K562 (cell line): ENCODE measurements at regions not wholly inside any gene's neighbourhood (a gene's known extent, or its start where the extent isn't known, plus 50 kb on each side); places are given as distances from the start of the nearest gene placed in this dataset.
"Not testable (repeated sequence)": the region's sequence is repeated elsewhere in the genome, so short reads cannot be mapped to it uniquely, and the experiment has no call there.

Experiments used
- ATAC-seq: fragments of 200-7000 bp; cut with Tn5 transposase; 3 replicates; pipeline ENCODE4 v1.9.1; 2020; ENCODE audit warnings: moderate library complexity
- BruUV-seq: library from RNA; stranded (reverse); fragments of 400-500 nt; replicated peaks from 2 replicates; lab custom pipeline; 2021; lab: Mats Ljungman, UMichigan
- CTCF ChIA-PET: fragments of 300-600 bp; formaldehyde crosslinking; extraction: SDS; loops from one replicate; lab custom pipeline; 2021; ENCODE audit warnings: low intra/inter-chr PET ratio; lab: Yijun Ruan, JAX
- POLR2A ChIA-PET: fragments of 300-600, 350-650 bp; sonication (Branson Sonifier 250); formaldehyde crosslinking; extraction: SDS; loops from one replicate; lab custom pipeline; 2021; ENCODE audit warnings: antibody characterized with exemption, inconsistent platforms; lab: Yijun Ruan, JAX
- DNase-seq, 4 experiments: peaks; one replicate each; pipeline versions ENCODE4 v3.0.0 to v3.0.0-alpha.2; 2011 to 2018; ENCODE audit warnings: low spot score in 3 of 4, mixed read lengths in 3 of 4; ENCODE audit errors: extremely low read depth in 1 of 4
- FAIRE-seq: peaks from 2 replicates; lab custom pipeline; 2011; peaks lifted over from hg19 to GRCh38; lab: Jason Lieb, UNC
- H2AFZ ChIP-seq: 2 replicates; pipeline ENCODE4 v1.6.0; 2011; ENCODE audit warnings: low read depth, low read length, control low read depth, inconsistent platforms
- H3K27ac ChIP-seq: fragments of 200-600 bp; 3 replicates; pipeline ENCODE4 v1.8.0; 2011; ENCODE audit warnings: low read depth, mild to moderate bottlenecking, control low read depth, inconsistent platforms, low read length, moderate library complexity, mixed read lengths; ENCODE audit errors: extremely low read depth
- H3K27me3 ChIP-seq, 2 experiments: fragments of 300-600 bp in 1 of 2; 2 replicates in 1 of 2; 3 replicates in 1 of 2; pipeline versions ENCODE4 v1.6.0 to v1.8.0; 2011; ENCODE audit warnings: inconsistent platforms in 2 of 2, low read length in 2 of 2, mild to moderate bottlenecking in 1 of 2, mixed read lengths in 1 of 2, moderate library complexity in 1 of 2; ENCODE audit not compliant: control insufficient read depth in 2 of 2, insufficient read depth in 2 of 2
- H3K36me3 ChIP-seq: fragments of 300-600 bp; 3 replicates; pipeline ENCODE4 v1.8.0; 2011; ENCODE audit warnings: mild to moderate bottlenecking, low read length, inconsistent platforms; ENCODE audit not compliant: control insufficient read depth, insufficient read depth
- H3K4me1 ChIP-seq, 2 experiments: fragments of 200-600 bp in 1 of 2; replicated peaks in 1 of 2; 2 replicates in 1 of 2; 3 replicates in 1 of 2; pipeline versions ENCODE4 v1.5.1 to v1.8.0; 2011; ENCODE audit warnings: inconsistent platforms in 2 of 2, low read length in 2 of 2, mild to moderate bottlenecking in 1 of 2, mixed read lengths in 1 of 2, moderate library complexity in 1 of 2; ENCODE audit not compliant: control insufficient read depth in 2 of 2, insufficient read depth in 2 of 2
- H3K4me2 ChIP-seq: 2 replicates; pipeline ENCODE4 v1.6.1; 2011; ENCODE audit warnings: low read length, control low read depth, inconsistent platforms, mixed read lengths; ENCODE audit not compliant: insufficient read depth
- H3K4me3 ChIP-seq: fragments of 200-600 bp; sonication (generic), shearing (Covaris generic); 2 replicates; pipeline ENCODE4 v1.5.1; 2016; ENCODE audit warnings: control low read depth, inconsistent platforms
- H3K79me2 ChIP-seq: fragments of 200-600 bp; 3 replicates; pipeline ENCODE4 v1.8.0; 2011; ENCODE audit warnings: low read length, inconsistent platforms; ENCODE audit not compliant: control insufficient read depth, insufficient read depth
- H3K9ac ChIP-seq, 2 experiments: 2 replicates each; pipeline versions ENCODE4 v1.6.0 to v1.6.1; 2011; ENCODE audit warnings: low read depth in 2 of 2, low read length in 2 of 2, control low read depth in 1 of 2, inconsistent platforms in 1 of 2, mild to moderate bottlenecking in 1 of 2, mixed read lengths in 1 of 2; ENCODE audit not compliant: insufficient read depth in 1 of 2
- H3K9me1 ChIP-seq: one replicate; pipeline ENCODE4 v1.6.0; 2011; ENCODE audit warnings: inconsistent platforms, mild to moderate bottlenecking, low read length, moderate library complexity; ENCODE audit not compliant: control insufficient read depth, insufficient read depth
- H3K9me3 ChIP-seq: replicated peaks from 2 replicates; pipeline ENCODE4 v1.5.1; 2011; ENCODE audit warnings: low read depth, low read length, inconsistent platforms; ENCODE audit not compliant: control insufficient read depth, insufficient read depth
- H4K20me1 ChIP-seq: replicated peaks from 2 replicates; pipeline ENCODE4 v1.6.1; 2011; ENCODE audit warnings: low read length, inconsistent platforms, mixed read lengths; ENCODE audit not compliant: control insufficient read depth, insufficient read depth
- WGBS: fragments of 100-300 bp; shearing (Covaris generic); methylation state at CpG from one replicate; pipeline ENCODE4 v1.1.6; 2016; ENCODE audit warnings: low coverage, mixed read lengths; ENCODE audit not compliant: insufficient coverage; ENCODE audit errors: missing lambda C conversion rate; 5-methylcytosine and 5-hydroxymethylcytosine counted together
- in situ Hi-C: fragments of 300-500 bp; cut with MboI; formaldehyde crosslinking; loops from 4 replicates; pipeline ENCODE4 v1.15.0; 2018; ENCODE audit warnings: inconsistent platforms, mixed read lengths
- intact Hi-C: fragments of 100-400 bp; cut with micrococcal nuclease; formaldehyde crosslinking; loops from 2 replicates; pipeline ENCODE4 v1.14.2; 2022
- TF ChIP-seq, protein P1 (sequence below), 2 experiments: fragments of 450-650 bp; IDR thresholded peaks; 2 replicates each; pipeline ENCODE4 v1.6.1; 2018; ENCODE audit warnings: mild to moderate bottlenecking in 2 of 2, low read depth in 1 of 2; ENCODE audit not compliant: partially characterized antibody in 2 of 2

DNA sequence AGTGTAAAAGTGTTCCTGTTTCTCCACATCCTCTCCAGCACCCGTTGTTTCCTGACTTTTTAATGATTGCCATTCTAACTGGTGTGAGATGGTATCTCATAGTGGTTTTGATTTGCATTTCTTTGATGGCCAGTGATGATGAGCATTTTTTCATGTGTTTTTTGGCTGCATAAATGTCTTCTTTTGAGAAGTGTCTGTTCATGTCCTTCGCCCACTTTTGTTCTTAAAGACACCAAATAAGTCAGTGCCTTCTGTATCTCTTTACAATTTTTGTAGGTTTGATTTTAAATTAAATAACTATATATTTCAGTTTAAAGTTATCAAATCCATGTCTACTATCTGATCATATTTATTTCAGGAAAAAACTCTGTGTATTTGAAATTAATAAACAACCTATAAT lies 202.4 kb upstream of the ZNF322 start:
- H3K9me3 ChIP-seq, DNase-seq, ATAC-seq, H3K27ac ChIP-seq, H3K9me1 ChIP-seq, intact Hi-C loops, H3K4me1 ChIP-seq, BruUV-seq, H3K36me3 ChIP-seq, H3K9ac ChIP-seq, CTCF ChIA-PET, H2AFZ ChIP-seq, H4K20me1 ChIP-seq, in situ Hi-C loops, FAIRE-seq, H3K27me3 ChIP-seq, H3K79me2 ChIP-seq, H3K4me2 ChIP-seq, H3K4me3 ChIP-seq, POLR2A ChIA-PET: not testable (repeated sequence)
- TF ChIP-seq, protein P1, sequence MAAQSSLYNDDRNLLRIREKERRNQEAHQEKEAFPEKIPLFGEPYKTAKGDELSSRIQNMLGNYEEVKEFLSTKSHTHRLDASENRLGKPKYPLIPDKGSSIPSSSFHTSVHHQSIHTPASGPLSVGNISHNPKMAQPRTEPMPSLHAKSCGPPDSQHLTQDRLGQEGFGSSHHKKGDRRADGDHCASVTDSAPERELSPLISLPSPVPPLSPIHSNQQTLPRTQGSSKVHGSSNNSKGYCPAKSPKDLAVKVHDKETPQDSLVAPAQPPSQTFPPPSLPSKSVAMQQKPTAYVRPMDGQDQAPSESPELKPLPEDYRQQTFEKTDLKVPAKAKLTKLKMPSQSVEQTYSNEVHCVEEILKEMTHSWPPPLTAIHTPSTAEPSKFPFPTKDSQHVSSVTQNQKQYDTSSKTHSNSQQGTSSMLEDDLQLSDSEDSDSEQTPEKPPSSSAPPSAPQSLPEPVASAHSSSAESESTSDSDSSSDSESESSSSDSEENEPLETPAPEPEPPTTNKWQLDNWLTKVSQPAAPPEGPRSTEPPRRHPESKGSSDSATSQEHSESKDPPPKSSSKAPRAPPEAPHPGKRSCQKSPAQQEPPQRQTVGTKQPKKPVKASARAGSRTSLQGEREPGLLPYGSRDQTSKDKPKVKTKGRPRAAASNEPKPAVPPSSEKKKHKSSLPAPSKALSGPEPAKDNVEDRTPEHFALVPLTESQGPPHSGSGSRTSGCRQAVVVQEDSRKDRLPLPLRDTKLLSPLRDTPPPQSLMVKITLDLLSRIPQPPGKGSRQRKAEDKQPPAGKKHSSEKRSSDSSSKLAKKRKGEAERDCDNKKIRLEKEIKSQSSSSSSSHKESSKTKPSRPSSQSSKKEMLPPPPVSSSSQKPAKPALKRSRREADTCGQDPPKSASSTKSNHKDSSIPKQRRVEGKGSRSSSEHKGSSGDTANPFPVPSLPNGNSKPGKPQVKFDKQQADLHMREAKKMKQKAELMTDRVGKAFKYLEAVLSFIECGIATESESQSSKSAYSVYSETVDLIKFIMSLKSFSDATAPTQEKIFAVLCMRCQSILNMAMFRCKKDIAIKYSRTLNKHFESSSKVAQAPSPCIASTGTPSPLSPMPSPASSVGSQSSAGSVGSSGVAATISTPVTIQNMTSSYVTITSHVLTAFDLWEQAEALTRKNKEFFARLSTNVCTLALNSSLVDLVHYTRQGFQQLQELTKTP (IDR thresholded peaks at IDR 0.05; ENCODE audit: low read depth in 1 of 2, partially characterized antibody in 2 of 2) = peak in 1 of 2 experiments; percentile 98
- 86% methylated on average over 1 of the region's 2 CpGs for WGBS
